ENCODE measurements at regions not wholly inside any gene's neighbourhood (a gene's known extent, or its start where the extent isn't known, plus 50 kb on each side); places are given as distances from the start of the nearest gene placed in this dataset.

DNA sequence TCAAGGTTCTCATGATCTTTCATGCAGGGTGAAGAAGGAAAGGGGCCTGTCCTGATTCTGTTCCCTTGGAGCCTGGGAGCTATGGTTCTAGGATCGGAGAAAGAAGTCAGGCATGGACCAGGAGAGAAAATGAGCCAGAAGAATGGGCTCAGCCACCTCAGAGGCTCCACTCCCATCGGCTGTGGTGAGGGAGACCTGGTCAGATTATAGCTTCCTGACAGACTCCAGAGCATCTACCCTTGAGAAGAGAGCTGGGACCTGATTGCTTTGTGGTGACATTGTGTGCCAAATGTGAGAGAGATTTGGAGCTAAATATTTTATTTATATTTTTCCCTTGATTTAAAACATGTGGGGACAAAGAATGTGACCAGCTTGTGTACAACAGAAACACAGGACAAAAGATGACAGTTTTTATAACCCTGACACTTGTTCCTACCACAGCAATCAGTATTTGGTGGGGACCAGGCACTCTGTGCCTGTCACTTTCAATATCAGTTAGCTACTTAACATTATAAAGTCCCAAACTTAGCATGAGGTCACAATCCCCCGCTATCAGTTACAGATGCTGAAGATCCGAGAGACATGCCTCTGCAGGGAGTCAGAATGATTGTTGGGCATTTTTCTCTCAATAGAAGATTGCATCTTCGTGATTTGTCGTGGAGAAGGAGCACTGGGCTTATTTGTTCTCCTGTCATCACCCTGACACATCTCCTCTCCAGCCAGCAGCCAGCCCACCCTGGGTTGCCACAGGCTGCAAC is 228.3 kb upstream of the ADAMTS16 start:
- H3K36me3 ChIP-seq (ENCODE audit: insufficient read depth): no peaks in the 10 kb centered on the region
- no peak overlapping the region for H3K4me3 ChIP-seq (IDR thresholded peaks at IDR 0.05; ENCODE audit: insufficient read depth, low read depth, low read length)
- no peak overlapping the region for H2AFZ ChIP-seq (ENCODE audit: low read depth)
- H4K20me1 ChIP-seq (ENCODE audit: insufficient read depth): no peaks in the 10 kb centered on the region
- H3K4me1 ChIP-seq (ENCODE audit: low read depth, poor library complexity, severe bottlenecking): no peaks in the 10 kb centered on the region
- H3K4me2 ChIP-seq: no peak overlapping the region
- H3K79me2 ChIP-seq (ENCODE audit: insufficient read depth, low read depth): no peaks in the 10 kb centered on the region
- TF ChIP-seq, protein P1, sequence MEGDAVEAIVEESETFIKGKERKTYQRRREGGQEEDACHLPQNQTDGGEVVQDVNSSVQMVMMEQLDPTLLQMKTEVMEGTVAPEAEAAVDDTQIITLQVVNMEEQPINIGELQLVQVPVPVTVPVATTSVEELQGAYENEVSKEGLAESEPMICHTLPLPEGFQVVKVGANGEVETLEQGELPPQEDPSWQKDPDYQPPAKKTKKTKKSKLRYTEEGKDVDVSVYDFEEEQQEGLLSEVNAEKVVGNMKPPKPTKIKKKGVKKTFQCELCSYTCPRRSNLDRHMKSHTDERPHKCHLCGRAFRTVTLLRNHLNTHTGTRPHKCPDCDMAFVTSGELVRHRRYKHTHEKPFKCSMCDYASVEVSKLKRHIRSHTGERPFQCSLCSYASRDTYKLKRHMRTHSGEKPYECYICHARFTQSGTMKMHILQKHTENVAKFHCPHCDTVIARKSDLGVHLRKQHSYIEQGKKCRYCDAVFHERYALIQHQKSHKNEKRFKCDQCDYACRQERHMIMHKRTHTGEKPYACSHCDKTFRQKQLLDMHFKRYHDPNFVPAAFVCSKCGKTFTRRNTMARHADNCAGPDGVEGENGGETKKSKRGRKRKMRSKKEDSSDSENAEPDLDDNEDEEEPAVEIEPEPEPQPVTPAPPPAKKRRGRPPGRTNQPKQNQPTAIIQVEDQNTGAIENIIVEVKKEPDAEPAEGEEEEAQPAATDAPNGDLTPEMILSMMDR (conservative IDR thresholded peaks at IDR 0.05; ENCODE audit: low read depth, low read length): no peak
- no peak overlapping the region for H3K9ac ChIP-seq
- H3K27me3 ChIP-seq (ENCODE audit: insufficient read depth, low read depth): no peaks in the 10 kb centered on the region
- no peak overlapping the region for H3K27ac ChIP-seq

DNA sequence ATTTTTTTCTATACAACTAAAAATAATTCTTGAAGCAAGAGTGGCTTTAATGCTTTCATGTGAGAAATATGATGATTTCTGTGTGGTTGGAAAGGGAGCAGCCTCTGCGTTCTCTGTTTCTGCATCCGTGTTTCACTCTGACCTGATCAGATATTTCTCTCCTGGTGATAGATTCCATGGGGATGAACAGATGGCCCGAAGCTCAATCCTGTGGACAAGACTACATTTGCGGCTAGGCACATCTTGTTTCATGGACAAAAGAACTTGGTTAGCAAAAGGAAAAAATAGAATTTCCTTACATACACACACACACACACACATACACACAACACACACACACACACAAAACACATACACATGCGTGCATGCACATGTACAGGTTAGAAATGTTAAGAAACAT is 218.2 kb upstream of the ADAMTS16 start:
- Histone ChIP-seq H3K27me3 (ENCODE audit: insufficient read depth, low read depth) (no peaks in the 10 kb centered on the region), H3K4me2 (no peak overlapping the region), H3K36me3 (ENCODE audit: insufficient read depth) (no peaks in the 10 kb centered on the region), H2AFZ (ENCODE audit: low read depth) (no peak overlapping the region), H3K4me3 (IDR thresholded peaks at IDR 0.05; ENCODE audit: insufficient read depth, low read depth, low read length) (no peak overlapping the region), H4K20me1 (ENCODE audit: insufficient read depth) (no peaks in the 10 kb centered on the region; the same call in 1 of the 2 replicates), H3K4me1 (ENCODE audit: low read depth, poor library complexity, severe bottlenecking) (no peaks in the 10 kb centered on the region), H3K9ac (no peak overlapping the region), H3K27ac (no peak overlapping the region), H3K79me2 (ENCODE audit: insufficient read depth, low read depth) (no peaks in the 10 kb centered on the region)
- TF ChIP-seq, protein P1 (conservative IDR thresholded peaks at IDR 0.05; ENCODE audit: low read depth, low read length): no peak

DNA sequence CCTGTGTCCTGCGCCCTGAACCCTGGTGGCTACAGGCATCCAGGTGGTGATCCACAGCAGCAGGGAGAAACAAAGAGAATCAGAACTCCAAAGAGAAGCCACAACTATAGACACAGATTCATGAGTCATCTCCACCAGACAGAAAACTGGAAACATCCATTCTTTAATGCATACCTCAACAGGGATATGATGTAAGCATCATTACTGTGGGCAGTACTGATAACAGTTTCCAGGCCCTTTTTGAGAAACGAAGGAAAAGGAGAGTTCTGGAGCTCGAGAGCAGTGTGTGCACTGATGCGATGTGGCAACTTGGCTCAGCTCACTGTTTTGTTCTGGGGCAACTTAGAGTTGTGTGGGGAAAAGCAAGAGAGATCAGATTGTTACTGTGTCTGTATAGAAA is 215.6 kb upstream of the ADAMTS16 start:
- Histone ChIP-seq H3K79me2 (ENCODE audit: insufficient read depth, low read depth) (no peaks in the 10 kb centered on the region), H3K27ac (no peak overlapping the region), H4K20me1 (ENCODE audit: insufficient read depth) (no peaks in the 10 kb centered on the region), H3K4me2 (no peak overlapping the region), H2AFZ (ENCODE audit: low read depth) (no peak overlapping the region), H3K4me1 (ENCODE audit: low read depth, poor library complexity, severe bottlenecking) (no peaks in the 10 kb centered on the region), H3K9ac (no peak overlapping the region), H3K36me3 (ENCODE audit: insufficient read depth) (no peaks in the 10 kb centered on the region), H3K27me3 (ENCODE audit: insufficient read depth, low read depth) (no peaks in the 10 kb centered on the region), H3K4me3 (IDR thresholded peaks at IDR 0.05; ENCODE audit: insufficient read depth, low read depth, low read length) (no peak overlapping the region)
- TF ChIP-seq, protein P1 (conservative IDR thresholded peaks at IDR 0.05; ENCODE audit: low read depth, low read length): no peak

DNA sequence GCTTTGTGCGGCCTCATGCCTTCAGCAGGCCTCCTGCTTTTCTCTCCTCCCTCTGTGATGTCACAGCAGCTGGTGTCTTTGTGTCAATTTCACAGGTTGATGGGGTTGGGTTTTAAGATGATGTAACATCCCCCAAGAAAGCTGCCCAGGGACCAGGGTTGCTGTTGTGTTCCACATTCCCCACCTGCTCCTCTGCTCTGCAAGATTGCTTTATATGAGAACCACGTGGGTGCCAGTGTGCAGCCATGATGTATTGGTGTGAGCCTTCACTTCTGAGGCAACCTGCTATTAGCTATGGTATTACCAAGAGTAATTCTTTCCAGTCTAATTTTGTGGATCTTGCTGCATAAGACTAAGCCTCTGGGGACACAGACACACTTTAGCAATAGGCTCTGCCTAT is 213.0 kb upstream of the ADAMTS16 start:
- Histone ChIP-seq H3K9ac (no peak overlapping the region), H3K36me3 (ENCODE audit: insufficient read depth) (no peaks in the 10 kb centered on the region), H4K20me1 (ENCODE audit: insufficient read depth) (no peaks in the 10 kb centered on the region), H3K4me2 (no peak overlapping the region), H3K27me3 (ENCODE audit: insufficient read depth, low read depth) (no peaks in the 10 kb centered on the region), H3K4me3 (IDR thresholded peaks at IDR 0.05; ENCODE audit: insufficient read depth, low read depth, low read length) (no peak overlapping the region), H2AFZ (ENCODE audit: low read depth) (no peak overlapping the region), H3K27ac (no peak overlapping the region), H3K79me2 (ENCODE audit: insufficient read depth, low read depth) (no peaks in the 10 kb centered on the region), H3K4me1 (ENCODE audit: low read depth, poor library complexity, severe bottlenecking) (no peaks in the 10 kb centered on the region)
- TF ChIP-seq, protein P1 (conservative IDR thresholded peaks at IDR 0.05; ENCODE audit: low read depth, low read length): no peak
